ENCODE measurements at regions not wholly inside any gene's neighbourhood (a gene's known extent, or its start where the extent isn't known, plus 50 kb on each side); places are given as distances from the start of the nearest gene placed in this dataset.

DNA sequence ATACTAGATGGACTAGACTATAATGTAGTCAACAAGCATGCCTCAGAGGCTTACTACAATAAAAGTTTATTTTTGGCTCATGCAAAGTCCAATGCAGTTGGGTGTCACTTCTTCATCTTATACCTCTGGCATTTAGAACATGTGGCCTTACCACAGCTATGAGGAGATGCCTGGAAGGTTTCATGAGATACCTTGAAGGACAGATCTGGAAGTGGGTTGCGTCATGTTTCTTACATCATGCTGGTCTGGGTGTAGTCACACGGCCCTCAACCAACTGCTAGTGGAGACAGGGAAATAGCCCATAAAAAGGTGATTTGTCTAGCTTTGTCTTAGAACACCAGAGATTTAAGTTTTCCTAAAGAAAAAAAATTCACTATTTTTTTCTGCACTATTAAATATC, 91.7 kb upstream of the MMADHC start (continued):
- TF ChIP-seq MIER1 (IDR thresholded peaks at IDR 0.05; ENCODE audit: low read depth) (no peak), CEBPG (CRISPR knock-in tag; IDR thresholded peaks at IDR 0.05) (no peak), CEBPG (tag; conservative IDR thresholded peaks at IDR 0.05 in 1 of 2, IDR thresholded peaks at IDR 0.05 in 1 of 2) (peak; percentile 66 to 71), KLF1 (tag; IDR thresholded peaks at IDR 0.05) (no peak), CEBPB (tag; IDR thresholded peaks at IDR 0.05) (peak; percentile 36; the same call in 1 of the 2 replicates), ZNF583 (CRISPR knock-in tag; IDR thresholded peaks at IDR 0.05) (no peak), ZNF134 (CRISPR knock-in tag; conservative IDR thresholded peaks at IDR 0.05) (no peak), GATA2 (CRISPR knock-in tag; IDR thresholded peaks at IDR 0.05) (no peak), SIX5 (IDR thresholded peaks at IDR 0.05; ENCODE audit: borderline replicate concordance in 1 of 2, insufficient read depth in 1 of 2, low read depth in 1 of 2, low read length in 2 of 2) (no peak), RNF2 (IDR thresholded peaks at IDR 0.05) (no peak), ZNF764 (CRISPR knock-in tag; IDR thresholded peaks at IDR 0.05; ENCODE audit: low read depth) (no peak), FIP1L1 (IDR thresholded peaks at IDR 0.05; ENCODE audit: low read depth, low read length, poor library complexity, severe bottlenecking) (no peak), DPF2 (IDR thresholded peaks at IDR 0.05) (no peak), POLR2AphosphoS5 (IDR thresholded peaks at IDR 0.05; ENCODE audit: control insufficient read depth, insufficient read depth, low read depth, low read length) (no peak), ZNF695 (CRISPR knock-in tag; IDR thresholded peaks at IDR 0.05) (no peak), PTBP1 (IDR thresholded peaks at IDR 0.05; ENCODE audit: low read depth, low read length) (no peak)
- TF ChIP-seq, protein P1, sequence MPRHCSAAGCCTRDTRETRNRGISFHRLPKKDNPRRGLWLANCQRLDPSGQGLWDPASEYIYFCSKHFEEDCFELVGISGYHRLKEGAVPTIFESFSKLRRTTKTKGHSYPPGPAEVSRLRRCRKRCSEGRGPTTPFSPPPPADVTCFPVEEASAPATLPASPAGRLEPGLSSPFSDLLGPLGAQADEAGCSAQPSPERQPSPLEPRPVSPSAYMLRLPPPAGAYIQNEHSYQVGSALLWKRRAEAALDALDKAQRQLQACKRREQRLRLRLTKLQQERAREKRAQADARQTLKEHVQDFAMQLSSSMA (CRISPR knock-in tag; IDR thresholded peaks at IDR 0.05), result no peak
- TF ChIP-seq, protein P2, sequence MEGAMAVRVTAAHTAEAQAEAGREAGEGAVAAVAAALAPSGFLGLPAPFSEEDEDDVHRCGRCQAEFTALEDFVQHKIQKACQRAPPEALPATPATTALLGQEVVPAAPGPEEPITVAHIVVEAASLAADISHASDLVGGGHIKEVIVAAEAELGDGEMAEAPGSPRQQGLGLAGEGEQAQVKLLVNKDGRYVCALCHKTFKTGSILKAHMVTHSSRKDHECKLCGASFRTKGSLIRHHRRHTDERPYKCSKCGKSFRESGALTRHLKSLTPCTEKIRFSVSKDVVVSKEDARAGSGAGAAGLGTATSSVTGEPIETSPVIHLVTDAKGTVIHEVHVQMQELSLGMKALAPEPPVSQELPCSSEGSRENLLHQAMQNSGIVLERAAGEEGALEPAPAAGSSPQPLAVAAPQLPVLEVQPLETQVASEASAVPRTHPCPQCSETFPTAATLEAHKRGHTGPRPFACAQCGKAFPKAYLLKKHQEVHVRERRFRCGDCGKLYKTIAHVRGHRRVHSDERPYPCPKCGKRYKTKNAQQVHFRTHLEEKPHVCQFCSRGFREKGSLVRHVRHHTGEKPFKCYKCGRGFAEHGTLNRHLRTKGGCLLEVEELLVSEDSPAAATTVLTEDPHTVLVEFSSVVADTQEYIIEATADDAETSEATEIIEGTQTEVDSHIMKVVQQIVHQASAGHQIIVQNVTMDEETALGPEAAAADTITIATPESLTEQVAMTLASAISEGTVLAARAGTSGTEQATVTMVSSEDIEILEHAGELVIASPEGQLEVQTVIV (CRISPR knock-in tag; IDR thresholded peaks at IDR 0.05; ENCODE audit: borderline replicate concordance), result no peak
- TF ChIP-seq, protein P3, sequence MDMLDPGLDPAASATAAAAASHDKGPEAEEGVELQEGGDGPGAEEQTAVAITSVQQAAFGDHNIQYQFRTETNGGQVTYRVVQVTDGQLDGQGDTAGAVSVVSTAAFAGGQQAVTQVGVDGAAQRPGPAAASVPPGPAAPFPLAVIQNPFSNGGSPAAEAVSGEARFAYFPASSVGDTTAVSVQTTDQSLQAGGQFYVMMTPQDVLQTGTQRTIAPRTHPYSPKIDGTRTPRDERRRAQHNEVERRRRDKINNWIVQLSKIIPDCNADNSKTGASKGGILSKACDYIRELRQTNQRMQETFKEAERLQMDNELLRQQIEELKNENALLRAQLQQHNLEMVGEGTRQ (CRISPR knock-in tag; IDR thresholded peaks at IDR 0.05), result no peak
- TF ChIP-seq, protein P4, sequence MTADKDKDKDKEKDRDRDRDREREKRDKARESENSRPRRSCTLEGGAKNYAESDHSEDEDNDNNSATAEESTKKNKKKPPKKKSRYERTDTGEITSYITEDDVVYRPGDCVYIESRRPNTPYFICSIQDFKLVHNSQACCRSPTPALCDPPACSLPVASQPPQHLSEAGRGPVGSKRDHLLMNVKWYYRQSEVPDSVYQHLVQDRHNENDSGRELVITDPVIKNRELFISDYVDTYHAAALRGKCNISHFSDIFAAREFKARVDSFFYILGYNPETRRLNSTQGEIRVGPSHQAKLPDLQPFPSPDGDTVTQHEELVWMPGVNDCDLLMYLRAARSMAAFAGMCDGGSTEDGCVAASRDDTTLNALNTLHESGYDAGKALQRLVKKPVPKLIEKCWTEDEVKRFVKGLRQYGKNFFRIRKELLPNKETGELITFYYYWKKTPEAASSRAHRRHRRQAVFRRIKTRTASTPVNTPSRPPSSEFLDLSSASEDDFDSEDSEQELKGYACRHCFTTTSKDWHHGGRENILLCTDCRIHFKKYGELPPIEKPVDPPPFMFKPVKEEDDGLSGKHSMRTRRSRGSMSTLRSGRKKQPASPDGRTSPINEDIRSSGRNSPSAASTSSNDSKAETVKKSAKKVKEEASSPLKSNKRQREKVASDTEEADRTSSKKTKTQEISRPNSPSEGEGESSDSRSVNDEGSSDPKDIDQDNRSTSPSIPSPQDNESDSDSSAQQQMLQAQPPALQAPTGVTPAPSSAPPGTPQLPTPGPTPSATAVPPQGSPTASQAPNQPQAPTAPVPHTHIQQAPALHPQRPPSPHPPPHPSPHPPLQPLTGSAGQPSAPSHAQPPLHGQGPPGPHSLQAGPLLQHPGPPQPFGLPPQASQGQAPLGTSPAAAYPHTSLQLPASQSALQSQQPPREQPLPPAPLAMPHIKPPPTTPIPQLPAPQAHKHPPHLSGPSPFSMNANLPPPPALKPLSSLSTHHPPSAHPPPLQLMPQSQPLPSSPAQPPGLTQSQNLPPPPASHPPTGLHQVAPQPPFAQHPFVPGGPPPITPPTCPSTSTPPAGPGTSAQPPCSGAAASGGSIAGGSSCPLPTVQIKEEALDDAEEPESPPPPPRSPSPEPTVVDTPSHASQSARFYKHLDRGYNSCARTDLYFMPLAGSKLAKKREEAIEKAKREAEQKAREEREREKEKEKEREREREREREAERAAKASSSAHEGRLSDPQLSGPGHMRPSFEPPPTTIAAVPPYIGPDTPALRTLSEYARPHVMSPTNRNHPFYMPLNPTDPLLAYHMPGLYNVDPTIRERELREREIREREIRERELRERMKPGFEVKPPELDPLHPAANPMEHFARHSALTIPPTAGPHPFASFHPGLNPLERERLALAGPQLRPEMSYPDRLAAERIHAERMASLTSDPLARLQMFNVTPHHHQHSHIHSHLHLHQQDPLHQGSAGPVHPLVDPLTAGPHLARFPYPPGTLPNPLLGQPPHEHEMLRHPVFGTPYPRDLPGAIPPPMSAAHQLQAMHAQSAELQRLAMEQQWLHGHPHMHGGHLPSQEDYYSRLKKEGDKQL (CRISPR knock-in tag; IDR thresholded peaks at IDR 0.05; ENCODE audit: borderline replicate concordance), result no peak

All from K562 (cell line).